ENCODE measurements at regions not wholly inside any gene's neighbourhood (a gene's known extent, or its start where the extent isn't known, plus 50 kb on each side); places are given as distances from the start of the nearest gene placed in this dataset.
A peak's percentile ranks its signal among the peaks of the same experiment; 100 is the strongest.
"Not testable (repeated sequence)": the region's sequence is repeated elsewhere in the genome, so short reads cannot be mapped to it uniquely, and the experiment has no call there.

DNA sequence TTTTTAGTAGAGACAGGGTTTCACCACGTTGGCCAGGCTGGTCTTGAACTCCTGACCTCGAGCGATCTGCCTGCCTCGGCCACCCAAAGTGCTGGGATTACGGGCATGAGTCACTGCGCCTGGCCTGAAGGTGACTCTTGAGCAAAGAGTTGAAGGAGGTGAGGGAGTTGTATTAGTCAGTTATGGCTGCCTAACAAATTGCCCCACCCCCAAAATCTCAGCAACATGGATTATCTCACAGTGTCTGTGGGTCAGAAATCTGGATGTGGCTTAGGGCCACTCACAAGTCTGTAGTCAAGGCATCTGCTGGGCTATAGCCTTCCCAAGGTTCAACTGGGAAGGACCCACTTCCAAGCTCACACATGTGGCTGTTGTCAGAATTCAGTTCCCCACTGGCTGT lies 52.8 kb upstream of the ADGRE5 start:
- no peak overlapping the region for H3K4me3 ChIP-seq (ENCODE audit: low read depth, low read length)
- TF ChIP-seq, protein P1, sequence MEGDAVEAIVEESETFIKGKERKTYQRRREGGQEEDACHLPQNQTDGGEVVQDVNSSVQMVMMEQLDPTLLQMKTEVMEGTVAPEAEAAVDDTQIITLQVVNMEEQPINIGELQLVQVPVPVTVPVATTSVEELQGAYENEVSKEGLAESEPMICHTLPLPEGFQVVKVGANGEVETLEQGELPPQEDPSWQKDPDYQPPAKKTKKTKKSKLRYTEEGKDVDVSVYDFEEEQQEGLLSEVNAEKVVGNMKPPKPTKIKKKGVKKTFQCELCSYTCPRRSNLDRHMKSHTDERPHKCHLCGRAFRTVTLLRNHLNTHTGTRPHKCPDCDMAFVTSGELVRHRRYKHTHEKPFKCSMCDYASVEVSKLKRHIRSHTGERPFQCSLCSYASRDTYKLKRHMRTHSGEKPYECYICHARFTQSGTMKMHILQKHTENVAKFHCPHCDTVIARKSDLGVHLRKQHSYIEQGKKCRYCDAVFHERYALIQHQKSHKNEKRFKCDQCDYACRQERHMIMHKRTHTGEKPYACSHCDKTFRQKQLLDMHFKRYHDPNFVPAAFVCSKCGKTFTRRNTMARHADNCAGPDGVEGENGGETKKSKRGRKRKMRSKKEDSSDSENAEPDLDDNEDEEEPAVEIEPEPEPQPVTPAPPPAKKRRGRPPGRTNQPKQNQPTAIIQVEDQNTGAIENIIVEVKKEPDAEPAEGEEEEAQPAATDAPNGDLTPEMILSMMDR (conservative IDR thresholded peaks at IDR 0.05; ENCODE audit: low read depth, low read length): no peak
- DNase-seq (ENCODE audit: low read depth): no peak

DNA sequence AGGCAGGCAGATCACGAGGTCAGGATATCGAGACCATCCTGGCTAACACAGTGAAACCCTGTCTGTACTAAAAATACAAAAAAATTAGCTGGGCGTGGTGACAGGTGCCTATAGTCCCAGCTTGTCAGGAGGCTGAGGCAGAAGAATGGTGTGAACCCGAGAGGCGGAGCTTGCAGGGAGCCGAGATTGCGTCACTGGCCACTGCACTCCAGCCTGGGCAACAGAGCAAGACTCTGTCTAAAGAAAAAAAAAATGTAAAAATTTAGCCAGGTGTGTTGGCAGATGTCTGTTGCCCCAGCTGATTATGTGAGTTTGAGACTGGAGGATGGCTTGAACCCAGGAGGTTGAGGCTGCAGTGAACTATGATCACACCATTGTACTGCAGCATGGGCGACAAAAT lies 54.2 kb upstream of the ADGRE5 start:
- not testable (repeated sequence) for DNase-seq (ENCODE audit: low read depth); H3K4me3 ChIP-seq (ENCODE audit: low read depth, low read length)

DNA sequence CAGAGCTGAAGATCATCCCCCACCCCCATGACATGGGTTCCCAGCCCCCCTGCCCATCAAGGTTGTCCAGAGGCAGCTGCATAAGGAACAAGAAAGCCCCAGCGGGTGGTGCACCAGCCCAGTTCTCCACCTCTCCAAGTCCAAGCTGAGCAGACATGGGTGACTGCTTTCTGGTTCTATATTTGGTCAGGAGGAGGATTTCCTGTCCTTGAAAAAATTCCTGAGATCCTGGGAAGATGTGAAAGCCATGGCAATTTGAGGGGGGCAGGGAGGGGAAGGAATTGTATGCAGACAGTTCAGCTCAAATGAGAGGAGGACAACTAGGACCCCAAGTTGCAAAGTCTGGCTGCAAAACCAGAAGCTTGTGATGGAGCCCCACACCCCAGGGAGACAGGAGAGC lies 55.4 kb upstream of the ADGRE5 start:
- DNase-seq (ENCODE audit: low read depth): peak; percentile 1
- TF ChIP-seq, protein P1 (conservative IDR thresholded peaks at IDR 0.05; ENCODE audit: low read depth, low read length): no peak

DNA sequence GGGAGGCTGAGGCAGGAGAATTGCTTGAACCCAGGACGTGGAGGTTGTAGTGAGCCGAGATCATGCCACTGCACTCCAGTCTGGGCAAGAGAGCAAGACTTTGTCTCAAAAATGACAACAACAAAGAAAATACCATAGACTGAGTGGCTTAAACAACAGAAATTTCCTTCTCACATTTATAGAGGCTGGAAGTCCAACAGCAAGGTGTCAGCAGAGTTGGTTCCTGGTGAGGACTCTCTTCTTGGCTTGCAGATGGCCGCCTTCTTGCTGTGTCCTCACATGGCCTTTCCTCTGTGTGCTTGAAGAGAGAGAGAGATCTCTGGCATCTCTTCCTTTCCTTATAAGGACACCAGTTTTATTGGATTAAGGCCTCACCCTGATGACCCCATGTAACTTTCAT lies 56.1 kb upstream of the ADGRE5 start:
- DNase-seq (ENCODE audit: low read depth): no peak
- TF ChIP-seq, protein P1 (conservative IDR thresholded peaks at IDR 0.05; ENCODE audit: low read depth, low read length): no peak
- no peak overlapping the region for H3K4me3 ChIP-seq (ENCODE audit: low read depth, low read length)

More for the DNA sequence above, 55.4 kb upstream of the ADGRE5 start:
- H3K4me3 ChIP-seq (ENCODE audit: low read depth, low read length): no peak overlapping the region

DNA sequence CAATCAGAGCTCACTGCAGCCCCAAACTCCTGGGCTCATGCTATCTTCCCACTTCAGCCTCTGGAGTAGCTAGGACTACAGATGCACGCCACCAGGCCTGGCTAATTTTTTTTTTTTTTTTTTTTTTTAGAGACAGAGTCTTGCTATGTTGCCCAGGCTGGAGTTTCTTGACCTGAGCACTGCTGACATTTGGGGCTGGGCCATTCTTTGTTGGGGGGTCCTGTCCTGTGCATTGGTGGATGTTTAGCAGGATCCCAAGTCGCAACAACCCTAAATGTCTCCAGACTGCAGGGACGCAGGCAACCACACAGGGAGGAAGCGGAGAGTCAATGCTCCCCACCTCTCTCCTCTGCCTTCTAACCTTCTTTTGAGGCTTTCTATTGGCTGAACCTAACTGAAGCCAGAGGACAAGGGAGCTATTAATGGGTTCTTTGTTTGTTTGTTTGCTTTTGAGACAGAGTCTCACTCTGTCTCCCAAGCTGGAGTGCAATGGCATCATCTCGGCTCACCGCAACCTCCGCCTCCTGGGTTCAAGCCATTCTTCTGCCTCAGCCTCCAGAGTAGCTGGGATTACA lies 58.3 kb upstream of the ADGRE5 start:
- DNase-seq (ENCODE audit: low read depth): no peak
- TF ChIP-seq, protein P1 (conservative IDR thresholded peaks at IDR 0.05; ENCODE audit: low read depth, low read length): no peak
- no peak overlapping the region for H3K4me3 ChIP-seq (ENCODE audit: low read depth, low read length)

DNA sequence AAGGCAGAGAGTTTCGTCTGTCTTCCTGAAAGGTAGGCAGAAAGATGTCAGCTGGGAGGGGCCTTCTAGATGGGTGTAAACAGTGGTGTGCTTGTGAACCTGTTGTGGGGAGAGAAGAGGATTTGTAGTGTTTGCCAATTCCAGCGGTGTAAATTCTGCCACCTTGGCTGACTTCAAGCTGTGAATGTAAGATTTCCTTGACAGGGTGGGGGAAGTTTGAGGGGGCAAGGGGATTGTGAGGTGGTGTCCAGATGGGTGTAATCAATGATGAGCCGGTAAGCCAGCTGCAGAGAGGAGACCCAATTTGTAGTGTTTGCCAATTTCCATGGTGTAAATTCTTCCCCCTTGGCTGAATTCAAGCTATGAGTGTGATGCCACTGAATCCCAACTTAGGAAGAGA lies 61.0 kb upstream of the ADGRE5 start:
- no peak overlapping the region for H3K4me3 ChIP-seq (ENCODE audit: low read depth, low read length)
- TF ChIP-seq, protein P1 (conservative IDR thresholded peaks at IDR 0.05; ENCODE audit: low read depth, low read length): no peak
- no peak for DNase-seq (ENCODE audit: low read depth)

DNA sequence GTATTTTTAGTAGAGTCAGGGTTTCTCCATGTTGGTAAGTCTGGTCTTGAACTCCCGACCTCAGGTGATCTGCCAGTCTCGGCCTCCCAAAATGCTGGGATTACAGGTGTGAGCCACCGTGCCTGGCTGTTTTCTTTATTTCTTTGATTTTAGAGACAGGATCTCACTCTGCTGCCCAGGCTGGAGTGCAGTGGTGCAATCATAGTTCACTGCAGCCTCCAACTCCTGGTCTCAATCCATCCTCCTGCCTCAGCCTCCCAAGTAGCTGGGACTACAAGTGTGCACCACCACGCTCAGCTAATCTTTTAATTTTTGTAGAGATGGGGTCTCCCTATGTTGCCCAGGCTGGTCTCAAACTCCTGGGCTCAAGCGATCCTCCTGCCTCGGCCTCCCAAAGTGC lies 61.5 kb upstream of the ADGRE5 start:
- DNase-seq (ENCODE audit: low read depth); H3K4me3 ChIP-seq (ENCODE audit: low read depth, low read length): not testable (repeated sequence)

DNA sequence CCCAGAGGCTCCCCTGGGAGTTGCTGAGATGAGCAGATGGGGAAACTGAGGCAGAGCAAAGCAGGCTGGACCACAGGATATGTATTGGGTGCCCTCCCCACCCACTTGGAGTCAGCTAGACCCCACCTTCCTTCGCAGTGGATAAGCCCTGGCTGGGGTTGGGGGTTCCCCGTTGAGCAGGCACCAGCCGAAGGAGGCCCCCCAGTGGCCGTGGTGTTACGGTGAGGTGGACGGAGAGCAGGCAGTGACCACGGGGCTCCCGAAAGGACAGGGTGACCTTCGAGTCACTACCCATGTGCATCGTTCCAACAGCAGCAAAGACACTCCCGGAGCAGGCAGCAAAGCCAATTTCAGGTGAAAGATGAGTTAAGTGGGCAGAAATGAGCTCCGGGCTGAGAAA lies 62.4 kb upstream of the ADGRE5 start:
- TF ChIP-seq, protein P1 (conservative IDR thresholded peaks at IDR 0.05; ENCODE audit: low read depth, low read length): peak; percentile 48
- no peak for DNase-seq (ENCODE audit: low read depth)
- no peak overlapping the region for H3K4me3 ChIP-seq (ENCODE audit: low read depth, low read length)

Data from epithelial cell of proximal tubule (primary cell).